DOHH2 (cell line): ENCODE measurements at regions not wholly inside any gene's neighbourhood (a gene's known extent, or its start where the extent isn't known, plus 50 kb on each side); places are given as distances from the start of the nearest gene placed in this dataset.

Experiments used
- CTCF ChIP-seq: fragments of 200-600 bp; sonication (generic); IDR thresholded peaks from one replicate; pipeline ENCODE4 v1.5.1; 2014; ENCODE audit warnings: antibody characterized with exemption, mild to moderate bottlenecking, low read depth, low read length; ENCODE audit not compliant: poor library complexity, severe bottlenecking
- EZH2phosphoT487 ChIP-seq: fragments of 200-600 bp; sonication (generic); IDR thresholded peaks from 2 replicates; pipeline ENCODE4 v1.6.1; 2017; ENCODE audit warnings: borderline replicate concordance, mild to moderate bottlenecking, antibody characterized with exemption, low read length, moderate library complexity, mixed read lengths

GRCh38 chr6:44650947-44651346, 263.4 kb downstream of the CDC5L start:
- TF ChIP-seq CTCF = no peak
- TF ChIP-seq EZH2phosphoT487 = no peak
